ENCODE measurements at regions not wholly inside any gene's neighbourhood (a gene's known extent, or its start where the extent isn't known, plus 50 kb on each side); places are given as distances from the start of the nearest gene placed in this dataset.

GRCh38 chr2:171225302-171225980 is 64.7 kb upstream of the TLK1 start:
- no peak for DNase-seq (ENCODE audit: low spot score)

GRCh38 chr2:171217330-171217729 is 56.6 kb upstream of the TLK1 start:
- DNase-seq (ENCODE audit: low spot score): no peak

DNA sequence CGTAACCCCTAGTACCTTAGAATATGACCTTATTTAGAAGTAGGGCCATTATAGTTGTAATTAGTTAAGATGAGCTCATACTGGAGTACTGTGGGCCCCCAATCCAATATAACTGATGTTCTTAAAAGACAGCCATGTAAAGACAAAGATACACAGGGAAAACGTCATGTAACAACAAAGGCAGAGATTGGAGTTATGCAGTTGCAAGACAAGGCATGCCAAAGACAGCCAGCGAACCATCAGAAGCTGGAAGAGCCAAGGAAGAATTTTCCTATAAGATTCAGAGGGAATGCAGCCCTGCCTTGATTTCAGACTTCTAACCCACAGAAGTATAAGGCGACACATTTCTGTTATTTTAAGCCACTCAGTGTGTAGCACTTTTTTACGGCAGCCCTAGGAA is 55.9 kb upstream of the TLK1 start:
- DNase-seq (ENCODE audit: low spot score): no peak

- DNase-seq (ENCODE audit: low spot score): no peak
Measured at GRCh38 chr2:171214093-171214492, 53.4 kb upstream of the TLK1 start.

DNA sequence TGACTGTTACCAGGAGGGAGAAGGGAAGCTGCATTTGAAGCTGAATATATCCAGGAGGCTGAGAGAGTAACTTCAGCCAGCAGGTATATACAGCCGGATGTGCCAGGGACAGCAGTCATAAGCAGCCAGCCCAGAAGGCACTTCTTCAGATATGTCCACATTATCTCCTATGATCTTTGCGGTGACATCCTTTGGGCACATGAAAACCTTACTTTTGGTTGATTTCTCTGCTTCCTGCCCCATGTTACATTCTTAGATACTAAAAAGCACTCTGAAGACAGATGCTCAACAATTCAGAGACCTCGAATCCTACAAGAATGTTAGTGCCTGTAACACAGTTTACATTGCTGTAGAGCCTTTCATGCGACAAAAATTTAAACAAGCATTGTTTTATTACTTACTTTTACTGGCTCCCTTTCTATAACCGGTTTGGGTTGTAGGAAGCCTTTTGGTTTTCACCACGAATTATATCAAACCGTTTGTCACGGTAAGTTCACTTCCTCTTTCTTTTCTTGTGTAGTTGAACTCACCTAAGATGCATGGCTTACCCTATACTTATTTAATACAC is 50.3 kb upstream of the TLK1 start:
- peak; percentile 23 for DNase-seq (ENCODE audit: low spot score)
